Astrocyte of the hippocampus (primary cell): ENCODE measurements at regions not wholly inside any gene's neighbourhood (a gene's known extent, or its start where the extent isn't known, plus 50 kb on each side); places are given as distances from the start of the nearest gene placed in this dataset.

Experiments used
- DNase-seq: peaks from one replicate; pipeline ENCODE4 v3.0.0; 2011; ENCODE audit warnings: low read depth, low spot score

- no peak for DNase-seq
Measured at GRCh38 chr5:116658141-116658540, 83.5 kb upstream of the SEMA6A start.

GRCh38 chr5:116655431-116655830, 80.8 kb upstream of the SEMA6A start:
- no peak for DNase-seq

GRCh38 chr5:116654925-116655324, 80.3 kb upstream of the SEMA6A start:
- DNase-seq = no peak

- DNase-seq = peak; percentile 39
Measured at GRCh38 chr5:116652903-116653302, 78.3 kb upstream of the SEMA6A start.

GRCh38 chr5:116652196-116652729, 77.6 kb upstream of the SEMA6A start:
- peak; percentile 94 for DNase-seq

- no peak for DNase-seq
Measured at GRCh38 chr5:116651653-116652052, 77.0 kb upstream of the SEMA6A start.

- DNase-seq = no peak
Measured at GRCh38 chr5:116650964-116651363, 76.3 kb upstream of the SEMA6A start.

- no peak for DNase-seq
Measured at GRCh38 chr5:116650544-116650943, 75.9 kb upstream of the SEMA6A start.

GRCh38 chr5:116646611-116647289, 72.1 kb upstream of the SEMA6A start:
- no peak for DNase-seq

GRCh38 chr5:116645627-116646026, 71.0 kb upstream of the SEMA6A start:
- peak; percentile 73 for DNase-seq

GRCh38 chr5:116640236-116640635, 65.6 kb upstream of the SEMA6A start:
- DNase-seq = no peak

- DNase-seq = no peak
Measured at GRCh38 chr5:116637149-116637740, 62.6 kb upstream of the SEMA6A start.

- DNase-seq = no peak
Measured at GRCh38 chr5:116632890-116633289, 58.3 kb upstream of the SEMA6A start.

- no peak for DNase-seq
Measured at GRCh38 chr5:116631147-116631546, 56.5 kb upstream of the SEMA6A start.

- DNase-seq = no peak
Measured at GRCh38 chr5:116629168-116629567, 54.5 kb upstream of the SEMA6A start.

GRCh38 chr5:116626945-116627679, 52.5 kb upstream of the SEMA6A start:
- DNase-seq = no peak

- peak; percentile 91 for DNase-seq
Measured at GRCh38 chr5:116626272-116626723, 51.7 kb upstream of the SEMA6A start.
